Fibroblast of pulmonary artery (primary cell): ENCODE measurements at regions not wholly inside any gene's neighbourhood (a gene's known extent, or its start where the extent isn't known, plus 50 kb on each side); places are given as distances from the start of the nearest gene placed in this dataset.
A peak's percentile ranks its signal among the peaks of the same experiment; 100 is the strongest.

ENCODE experiments used
- DNase-seq: peaks from one replicate; pipeline ENCODE4 v3.0.0-alpha.2; 2010; ENCODE audit warnings: low read depth
- H3K4me3 ChIP-seq: replicated peaks from 2 replicates; pipeline ENCODE4 v1.5.1; 2011; ENCODE audit warnings: low read depth, mild to moderate bottlenecking, control low read depth, low read length, moderate library complexity
- TF ChIP-seq, protein P1 (sequence below): IDR thresholded peaks from 2 replicates; pipeline ENCODE4 v1.5.1; 2011; ENCODE audit warnings: mild to moderate bottlenecking, control low read depth, low read length, inconsistent platforms; ENCODE audit errors: missing control alignments

DNA sequence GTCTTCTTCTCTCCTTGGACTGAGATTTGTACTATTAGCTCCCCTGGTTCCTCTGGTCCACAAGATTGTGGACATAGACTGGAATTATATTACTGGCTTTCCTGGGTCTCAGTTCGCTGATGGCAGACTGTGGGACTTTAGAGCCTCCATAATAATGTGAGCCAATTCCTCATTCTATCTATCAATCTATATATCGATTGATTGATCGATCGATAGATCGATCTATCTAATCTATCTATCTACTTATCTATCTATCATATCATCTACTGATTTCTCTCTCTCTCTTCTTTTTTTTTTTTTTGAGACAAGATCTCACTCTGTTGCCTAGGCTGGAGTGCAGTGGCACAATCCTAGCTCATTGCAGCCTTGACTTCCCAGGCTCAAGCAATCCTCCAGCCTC lies 51.5 kb upstream of the DDR1 start:
- TF ChIP-seq, protein P1, sequence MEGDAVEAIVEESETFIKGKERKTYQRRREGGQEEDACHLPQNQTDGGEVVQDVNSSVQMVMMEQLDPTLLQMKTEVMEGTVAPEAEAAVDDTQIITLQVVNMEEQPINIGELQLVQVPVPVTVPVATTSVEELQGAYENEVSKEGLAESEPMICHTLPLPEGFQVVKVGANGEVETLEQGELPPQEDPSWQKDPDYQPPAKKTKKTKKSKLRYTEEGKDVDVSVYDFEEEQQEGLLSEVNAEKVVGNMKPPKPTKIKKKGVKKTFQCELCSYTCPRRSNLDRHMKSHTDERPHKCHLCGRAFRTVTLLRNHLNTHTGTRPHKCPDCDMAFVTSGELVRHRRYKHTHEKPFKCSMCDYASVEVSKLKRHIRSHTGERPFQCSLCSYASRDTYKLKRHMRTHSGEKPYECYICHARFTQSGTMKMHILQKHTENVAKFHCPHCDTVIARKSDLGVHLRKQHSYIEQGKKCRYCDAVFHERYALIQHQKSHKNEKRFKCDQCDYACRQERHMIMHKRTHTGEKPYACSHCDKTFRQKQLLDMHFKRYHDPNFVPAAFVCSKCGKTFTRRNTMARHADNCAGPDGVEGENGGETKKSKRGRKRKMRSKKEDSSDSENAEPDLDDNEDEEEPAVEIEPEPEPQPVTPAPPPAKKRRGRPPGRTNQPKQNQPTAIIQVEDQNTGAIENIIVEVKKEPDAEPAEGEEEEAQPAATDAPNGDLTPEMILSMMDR: no peak
- no peak for DNase-seq

DNA sequence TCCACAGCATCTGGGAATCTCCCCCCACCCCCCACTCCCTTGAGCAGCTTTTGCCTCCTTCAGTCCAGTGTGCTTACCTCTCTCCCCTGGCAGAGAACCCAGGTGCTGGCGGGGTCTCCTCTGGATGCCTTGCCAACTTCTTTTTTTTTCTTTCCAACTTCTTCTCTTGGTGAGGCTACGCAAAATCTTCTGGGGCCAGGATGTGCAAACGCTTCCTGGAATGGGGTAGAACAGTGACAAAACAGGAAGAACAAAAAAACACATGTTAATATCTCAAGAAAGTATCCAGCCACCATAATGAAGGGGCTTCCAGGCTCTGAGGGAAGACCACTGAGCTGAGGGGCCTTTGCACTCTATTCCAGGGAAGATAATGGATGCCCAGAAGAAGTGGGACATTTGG lies 53.9 kb upstream of the DDR1 start:
- no peak overlapping the region for H3K4me3 ChIP-seq
- TF ChIP-seq, protein P1: no peak
- no peak for DNase-seq

More for the DNA sequence above, 51.5 kb upstream of the DDR1 start:
- H3K4me3 ChIP-seq: no peak overlapping the region

DNA sequence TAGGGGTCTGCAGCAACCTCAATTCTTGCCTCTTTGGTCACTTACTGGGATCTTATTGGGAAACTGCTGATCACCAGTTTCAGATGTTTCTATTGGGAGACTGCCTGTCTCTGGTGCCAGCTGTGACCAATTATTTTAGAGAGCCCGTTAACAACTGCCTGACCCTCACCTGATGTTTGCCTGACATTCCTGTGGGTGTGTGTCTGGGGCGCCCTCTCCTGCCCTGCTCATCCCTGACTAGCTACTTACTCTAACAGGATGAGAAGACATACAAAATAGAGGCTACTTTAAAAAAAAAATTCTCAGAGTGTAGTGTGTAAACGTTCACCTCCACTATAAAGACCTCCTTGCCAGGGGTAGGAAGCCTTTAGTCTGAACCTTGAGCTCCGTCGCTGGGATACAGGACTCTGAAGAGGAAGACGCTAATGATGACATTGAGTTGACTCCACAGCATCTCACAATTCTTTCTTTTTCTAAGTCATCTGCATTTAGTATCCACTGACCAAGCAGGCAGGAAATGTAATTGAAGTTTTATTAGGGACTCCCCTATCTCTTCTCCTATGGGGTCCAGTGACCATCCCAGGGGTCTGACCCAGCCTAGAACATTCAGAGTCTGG lies 54.6 kb upstream of the DDR1 start:
- no peak overlapping the region for H3K4me3 ChIP-seq
- TF ChIP-seq, protein P1: no peak

DNA sequence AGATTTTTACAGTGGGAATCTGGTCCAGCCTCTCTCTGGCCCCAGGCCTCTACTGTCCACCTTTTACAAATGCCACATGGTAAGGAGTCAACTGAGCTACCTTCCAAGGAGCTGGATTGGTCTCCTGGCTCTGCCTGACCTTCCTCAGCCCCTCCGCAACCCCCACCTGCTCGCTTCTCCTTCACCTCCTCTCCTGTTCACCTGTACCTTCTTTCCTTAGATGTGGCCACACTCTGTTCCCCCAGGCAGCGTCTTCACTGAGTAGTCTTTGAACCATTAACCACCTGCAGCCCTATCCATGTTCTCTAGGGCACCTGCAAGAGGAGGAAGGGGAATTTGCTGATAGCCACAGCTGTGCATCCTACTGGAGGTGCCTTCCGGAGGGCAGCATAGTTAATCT lies 55.3 kb upstream of the DDR1 start:
- TF ChIP-seq, protein P1: no peak
- no peak for DNase-seq
- H3K4me3 ChIP-seq: no peak overlapping the region

More for the DNA sequence above, 54.6 kb upstream of the DDR1 start:
- DNase-seq: no peak

DNA sequence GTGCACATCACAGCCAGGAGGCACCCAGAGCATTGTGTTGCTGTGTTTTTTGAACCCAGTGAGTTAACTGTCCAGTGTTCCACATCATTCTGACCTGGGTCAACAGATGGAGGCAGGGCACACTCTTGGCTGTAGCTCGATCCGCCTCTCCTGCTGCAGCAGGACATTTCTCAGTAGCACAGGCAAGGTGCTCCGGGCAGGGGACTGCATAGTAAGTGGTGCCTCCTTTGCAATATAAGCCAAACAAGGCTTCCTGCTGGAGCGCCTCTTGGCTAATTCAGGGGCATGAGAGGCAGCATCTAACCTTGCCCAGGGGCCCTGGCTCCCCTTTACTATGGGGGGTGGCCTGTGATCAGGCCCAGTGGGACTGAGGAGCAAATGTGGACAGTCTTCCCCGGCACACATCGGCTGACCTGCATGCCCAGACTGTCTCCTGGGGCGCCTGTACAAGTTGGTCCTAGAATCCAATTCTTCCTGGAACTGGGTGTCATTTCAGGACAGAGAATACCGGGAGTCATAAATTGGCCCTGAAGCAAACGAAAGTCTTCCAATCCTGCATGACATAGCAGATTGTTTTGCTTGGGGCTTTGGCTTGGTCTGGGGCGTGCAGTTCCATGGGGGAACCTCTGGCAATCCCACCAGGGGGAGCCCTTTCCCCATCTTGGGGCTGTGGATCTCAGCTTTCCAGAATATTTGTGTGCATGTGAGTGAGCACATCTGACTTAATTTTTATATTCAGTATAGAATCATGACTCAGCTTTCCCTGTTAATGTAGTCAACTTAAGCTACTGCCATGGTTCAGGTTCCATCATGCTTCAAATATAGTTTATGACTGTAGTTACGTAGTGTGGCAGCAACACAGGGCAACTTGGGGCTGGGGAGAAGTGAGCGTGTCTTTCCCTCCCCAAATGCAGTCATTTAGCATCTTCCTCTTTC lies 56.0 kb upstream of the DDR1 start:
- H3K4me3 ChIP-seq: no peak overlapping the region
- peak; percentile 94 for DNase-seq
- TF ChIP-seq, protein P1: peak; percentile 95

DNA sequence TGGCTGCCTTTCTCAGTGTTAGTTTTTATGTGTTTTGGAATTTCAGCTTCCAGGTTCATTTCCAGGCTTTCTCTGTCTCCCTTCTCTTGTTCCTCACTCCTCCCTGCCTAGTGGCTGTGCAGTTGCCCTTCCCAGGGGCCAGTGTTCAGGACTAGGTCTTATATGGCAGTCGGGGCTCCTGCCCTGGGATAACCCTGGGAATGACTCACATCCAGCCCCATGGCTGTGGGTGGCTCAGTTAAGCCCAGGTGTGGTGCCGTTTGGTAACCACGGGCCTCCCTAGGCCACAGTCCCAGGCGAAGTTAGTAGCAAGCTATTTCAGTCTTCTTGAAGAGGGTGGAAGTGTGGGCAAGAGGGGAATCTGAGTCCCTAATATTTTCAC lies 57.4 kb upstream of the DDR1 start:
- no peak for DNase-seq
- no peak overlapping the region for H3K4me3 ChIP-seq
- TF ChIP-seq, protein P1: no peak
